COR-L47 (cell line): ENCODE measurements at regions not wholly inside any gene's neighbourhood (a gene's known extent, or its start where the extent isn't known, plus 50 kb on each side); places are given as distances from the start of the nearest gene placed in this dataset.
"Not testable (repeated sequence)": the region's sequence is repeated elsewhere in the genome, so short reads cannot be mapped to it uniquely, and the experiment has no call there.

Source experiments
- DNase-seq: peaks from one replicate; lab custom pipeline; 2025; lab: John Stamatoyannopoulos, UW

DNA sequence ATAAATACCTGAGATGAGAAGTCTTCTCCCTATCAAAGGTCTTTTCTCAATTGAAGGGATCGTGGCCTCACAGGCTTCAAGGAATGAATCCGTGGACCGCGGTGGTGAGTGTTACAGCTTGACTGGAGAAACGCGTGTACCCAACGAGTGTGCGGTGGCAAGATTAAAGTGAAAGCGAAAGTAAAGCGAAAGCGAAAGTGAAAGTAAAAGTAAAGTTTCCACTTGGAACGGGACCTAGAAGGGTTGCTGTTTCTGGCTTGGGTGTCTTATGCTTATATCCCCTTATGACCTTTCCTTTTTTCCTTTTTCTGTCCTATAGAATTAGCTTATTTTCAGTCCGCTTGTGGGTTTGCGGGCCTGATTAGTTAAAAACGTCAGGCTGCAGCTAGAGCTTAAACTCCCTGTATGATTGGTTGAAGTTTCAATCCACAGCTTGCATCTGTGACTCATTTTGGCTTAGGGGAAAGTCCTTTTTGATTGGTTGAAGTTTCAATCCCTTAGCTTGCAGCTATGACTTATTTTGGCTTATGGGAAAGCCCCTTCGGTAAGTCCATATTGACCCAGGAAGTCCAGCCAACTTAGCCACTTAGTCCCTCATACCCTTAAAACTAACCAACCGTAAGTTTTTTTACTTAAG, 924.3 kb upstream of the CDH10 start:
- DNase-seq: no peak

GRCh38 chr5:25568294-25568693, 923.5 kb upstream of the CDH10 start:
- no peak for DNase-seq

- DNase-seq: no peak
These were observed 923.1 kb upstream of the CDH10 start for GRCh38 chr5:25567881-25568280.

DNA sequence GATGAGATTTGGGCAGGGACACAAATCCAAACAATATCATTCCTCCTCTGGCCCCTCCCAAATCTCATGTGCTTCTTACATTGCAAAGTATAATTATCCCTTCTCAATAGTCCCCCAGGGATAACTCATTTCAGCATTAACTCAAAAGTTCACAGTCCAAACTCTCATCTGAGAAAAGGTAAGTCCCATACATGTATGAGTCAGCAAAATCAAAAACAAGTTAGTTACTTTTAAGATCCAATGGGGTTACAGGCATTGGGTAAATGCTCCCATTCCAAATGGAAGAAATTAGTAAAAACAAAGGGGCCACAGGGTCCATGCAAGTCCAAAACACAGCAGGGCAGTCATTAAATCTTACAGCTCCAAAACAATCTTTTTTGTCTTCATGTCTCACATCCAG, 917.9 kb upstream of the CDH10 start:
- no peak for DNase-seq

DNA sequence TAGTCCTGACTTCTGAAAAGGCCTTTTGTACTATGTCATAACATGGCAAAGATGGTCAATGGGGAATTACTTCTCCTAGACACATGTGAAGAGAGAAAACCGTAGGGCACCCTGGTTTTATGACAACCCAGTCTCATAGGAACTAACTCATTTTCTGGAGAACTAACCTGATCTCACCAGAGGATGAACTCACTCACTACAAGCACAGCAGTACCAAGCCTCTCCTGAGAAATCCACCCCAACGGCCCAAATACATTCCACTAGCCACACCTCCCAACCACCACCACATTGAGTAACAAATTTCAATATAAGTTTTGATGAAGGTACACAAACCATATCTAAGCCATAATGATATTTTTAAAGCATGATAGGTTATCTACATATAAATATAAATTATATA, 909.3 kb upstream of the CDH10 start:
- no peak for DNase-seq

DNA sequence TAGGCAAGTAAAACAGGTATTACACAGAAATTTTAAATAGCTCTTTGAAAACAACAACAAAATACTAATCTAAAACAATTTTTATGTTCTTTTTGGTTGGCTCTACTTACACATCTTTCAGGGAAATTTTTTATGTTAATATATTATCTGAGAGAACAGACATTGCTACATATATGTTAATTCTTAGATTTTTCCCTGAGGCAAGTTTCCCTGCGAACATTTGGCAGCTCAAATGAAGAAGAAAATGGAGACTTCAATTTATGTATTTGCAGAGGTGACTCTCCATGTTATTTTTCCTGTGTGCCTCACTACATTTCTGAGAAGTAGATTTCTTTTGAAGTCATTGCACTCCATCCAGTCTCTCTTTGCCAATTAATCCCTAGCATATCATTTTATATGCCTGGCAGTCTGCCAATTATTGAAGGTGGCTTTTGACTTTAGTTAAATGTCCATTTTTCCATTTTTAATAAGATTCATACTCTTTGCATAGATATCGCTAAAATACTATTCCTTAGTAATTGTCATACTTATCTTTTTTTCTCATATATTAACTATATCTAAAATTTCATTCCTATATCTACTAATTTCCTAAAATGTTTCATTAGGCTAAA, 908.2 kb upstream of the CDH10 start:
- no peak for DNase-seq

DNA sequence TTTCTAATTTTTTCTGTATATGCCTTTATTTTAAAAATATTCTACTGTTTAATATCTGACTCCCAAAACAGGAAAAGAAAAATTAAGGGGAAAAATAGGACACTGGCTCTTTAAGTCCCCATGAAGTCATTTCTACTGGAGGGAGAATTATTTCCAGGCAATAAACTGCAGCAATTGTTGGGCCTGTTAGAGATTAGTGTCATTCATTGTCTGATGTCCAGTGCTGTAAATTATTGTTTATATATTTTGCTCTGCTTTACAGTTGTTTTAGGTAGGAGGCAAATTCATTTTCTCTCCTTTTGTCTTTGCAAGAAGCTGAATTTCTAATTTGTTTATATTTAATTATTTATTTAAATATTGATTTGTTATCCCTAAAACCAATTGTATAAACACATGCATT, 906.0 kb upstream of the CDH10 start:
- DNase-seq: peak; percentile 22

DNA sequence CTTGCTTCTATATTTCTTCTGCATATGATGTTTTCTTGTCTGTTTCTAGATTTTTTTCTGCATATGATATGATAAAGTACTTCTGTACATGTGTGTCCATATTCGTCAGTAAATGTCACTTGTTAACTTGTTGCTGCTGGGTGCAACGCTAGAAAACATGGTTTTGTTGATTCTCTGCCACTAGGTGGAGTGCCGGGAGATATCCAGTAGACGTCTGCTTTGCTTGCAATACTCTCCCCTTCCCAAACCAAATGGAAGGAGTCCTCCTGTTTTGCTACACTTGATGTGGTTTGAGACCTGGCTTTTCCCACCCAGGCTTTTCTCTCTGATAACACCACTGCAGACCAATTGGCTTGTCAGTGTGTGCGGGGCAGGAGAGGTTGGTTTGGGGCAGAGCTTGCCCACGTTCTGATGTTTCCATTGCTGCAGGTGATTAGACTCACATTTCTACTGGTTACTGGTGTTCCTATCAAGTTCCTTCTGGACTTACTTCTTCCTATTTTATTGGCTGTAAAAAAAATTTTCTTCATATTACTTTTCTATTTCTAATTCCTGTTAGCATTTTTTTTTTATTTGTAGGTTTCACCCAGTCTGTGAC, 900.0 kb upstream of the CDH10 start:
- DNase-seq: no peak

DNA sequence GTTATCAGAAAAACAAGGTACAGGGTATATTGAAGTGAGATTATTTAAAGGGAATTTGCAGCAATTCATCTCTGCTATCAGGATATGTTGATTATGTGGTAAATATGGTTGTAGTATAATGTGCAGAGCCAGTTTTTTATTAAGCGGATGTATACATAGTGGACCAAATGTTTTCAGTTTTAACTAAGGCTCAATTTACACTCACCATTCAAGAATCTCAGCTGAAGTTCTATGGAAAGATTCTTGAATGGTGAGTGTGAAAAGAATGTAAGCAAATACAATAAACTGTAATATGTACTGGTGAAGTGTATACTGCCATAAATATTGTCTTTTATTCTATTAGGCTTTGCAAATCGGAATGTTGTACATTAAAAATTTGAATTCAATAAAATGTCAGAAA, 895.9 kb upstream of the CDH10 start:
- DNase-seq: no peak

DNA sequence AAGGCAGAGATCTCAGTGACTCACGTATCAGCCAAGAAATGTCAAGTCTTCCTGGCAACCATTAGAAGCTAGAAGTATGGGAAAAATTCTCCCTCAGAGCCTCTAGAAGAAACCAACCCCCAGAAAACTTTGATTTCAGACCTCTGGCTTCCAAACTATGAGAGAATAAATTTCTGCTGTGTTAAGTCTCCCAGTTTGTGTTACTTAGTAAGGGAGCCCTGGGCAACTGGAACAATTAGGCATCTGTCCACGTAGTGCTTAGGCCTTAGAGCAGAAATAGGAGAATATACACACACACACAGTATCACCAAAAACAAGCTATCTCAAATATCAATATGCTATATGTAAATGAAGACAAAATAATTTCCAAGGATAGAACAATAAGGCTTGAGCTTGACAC, 894.8 kb upstream of the CDH10 start:
- no peak for DNase-seq

DNA sequence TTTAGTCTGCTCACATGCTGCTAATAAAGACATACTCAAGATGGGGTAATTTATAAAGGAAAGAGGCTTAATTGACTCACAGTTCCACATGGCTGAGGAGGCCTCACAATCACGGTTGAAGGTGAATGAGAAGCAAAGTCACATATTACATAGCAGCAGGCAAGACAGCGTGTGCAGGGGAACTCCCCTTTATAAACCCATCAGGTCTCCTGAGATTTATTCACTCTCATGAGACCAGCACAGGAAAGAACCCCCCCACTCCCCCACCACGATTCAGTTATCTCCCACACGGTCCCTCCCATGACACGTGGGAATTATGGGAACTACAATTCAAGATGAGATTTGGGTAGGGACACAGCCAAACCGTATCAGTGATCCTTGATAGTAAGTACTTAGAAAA, 891.7 kb upstream of the CDH10 start:
- DNase-seq: not testable (repeated sequence)

DNA sequence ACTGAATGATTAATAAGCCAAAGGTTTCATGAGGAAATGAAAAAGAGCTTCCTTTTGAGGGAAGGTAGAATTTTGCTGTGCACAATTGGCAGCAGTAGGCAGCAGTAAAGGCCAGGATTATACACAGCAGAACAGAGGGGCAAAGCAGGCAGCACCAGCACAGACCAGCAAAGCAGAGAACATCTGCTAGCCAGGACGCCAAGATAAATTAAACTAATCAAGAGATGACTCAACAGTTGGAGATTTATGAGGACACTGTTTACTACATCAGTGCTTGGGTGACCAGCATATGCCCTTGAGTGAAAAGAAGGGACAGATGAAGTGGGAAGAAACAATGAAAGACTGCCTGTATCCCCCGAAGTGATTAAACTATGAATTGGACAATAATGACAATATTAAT, 871.4 kb upstream of the CDH10 start:
- no peak for DNase-seq

- no peak for DNase-seq
These were observed 870.7 kb upstream of the CDH10 start for GRCh38 chr5:25515525-25515924.

DNA sequence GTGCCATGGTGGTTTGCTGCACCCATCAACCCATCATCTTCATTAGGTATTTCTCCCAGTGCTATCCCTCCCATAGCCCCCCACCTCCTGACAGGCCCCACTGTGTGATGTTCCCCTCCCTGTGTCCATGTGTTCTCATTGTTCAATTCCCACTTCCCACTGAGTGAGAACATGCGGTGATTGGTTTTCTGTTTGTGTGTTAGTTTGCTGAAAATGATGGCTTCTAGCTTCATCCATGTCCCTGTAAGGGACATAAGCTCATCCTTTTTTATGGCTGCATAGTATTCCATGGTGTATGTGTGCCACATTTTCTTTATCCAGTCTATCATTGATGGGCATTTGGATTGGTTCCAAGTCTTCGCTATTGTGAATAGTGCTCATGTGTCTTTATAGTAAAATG, 865.9 kb upstream of the CDH10 start:
- DNase-seq: not testable (repeated sequence)

- not testable (repeated sequence) for DNase-seq
These were observed 863.2 kb upstream of the CDH10 start for GRCh38 chr5:25508011-25508410.

DNA sequence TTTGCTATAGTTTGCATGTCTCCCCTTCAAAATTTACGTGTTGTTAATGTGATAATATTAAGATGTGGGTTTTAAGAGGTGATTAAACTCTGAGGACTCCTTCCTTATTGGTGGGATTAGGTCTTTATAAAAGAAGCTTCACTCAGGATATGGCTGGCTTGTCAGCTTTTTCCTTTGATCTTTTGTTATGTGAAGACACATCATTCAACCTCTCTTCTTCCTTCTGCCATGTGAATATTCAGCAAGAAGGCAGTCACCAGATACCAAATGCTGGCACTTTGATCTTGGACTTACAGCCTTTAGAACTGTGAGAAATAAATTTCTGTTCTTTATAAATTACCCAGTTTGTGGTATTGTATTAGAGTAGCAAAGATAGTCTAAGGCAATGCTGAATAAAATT, 855.9 kb upstream of the CDH10 start:
- no peak for DNase-seq

DNA sequence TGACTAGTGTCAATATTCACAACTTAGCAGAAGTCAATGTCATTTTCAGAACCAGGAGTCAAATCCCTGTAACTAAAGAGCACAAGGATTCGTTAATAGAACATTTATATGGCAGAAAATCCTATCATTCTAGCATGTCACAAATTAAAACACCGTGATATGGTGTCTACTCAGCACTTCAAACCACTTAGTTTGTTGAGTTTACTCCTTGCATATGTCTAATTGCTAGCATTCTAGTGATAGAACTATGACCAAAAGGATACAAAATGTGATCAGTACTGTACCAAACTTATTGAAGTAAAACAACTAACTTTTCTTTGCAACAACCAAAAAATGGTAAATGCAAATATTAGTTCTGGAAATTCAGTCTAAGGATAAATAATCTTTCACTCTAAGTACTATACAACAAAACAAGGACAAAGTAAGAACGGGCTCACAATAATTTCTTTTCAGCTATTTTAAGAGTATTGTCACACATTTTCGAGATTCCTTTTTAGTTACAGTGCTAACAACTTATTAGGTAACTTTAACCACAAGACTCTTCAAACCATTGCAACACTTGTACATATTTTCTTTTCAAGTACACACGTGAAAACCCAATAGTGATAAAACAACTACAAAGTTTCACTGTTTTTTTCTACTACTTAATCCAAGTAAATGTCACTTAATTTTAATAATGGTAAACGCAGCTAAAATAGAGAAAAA, 845.2 kb upstream of the CDH10 start:
- no peak for DNase-seq

GRCh38 chr5:25488119-25488518, 843.3 kb upstream of the CDH10 start:
- no peak for DNase-seq

GRCh38 chr5:25484391-25484790, 839.6 kb upstream of the CDH10 start:
- no peak for DNase-seq

DNA sequence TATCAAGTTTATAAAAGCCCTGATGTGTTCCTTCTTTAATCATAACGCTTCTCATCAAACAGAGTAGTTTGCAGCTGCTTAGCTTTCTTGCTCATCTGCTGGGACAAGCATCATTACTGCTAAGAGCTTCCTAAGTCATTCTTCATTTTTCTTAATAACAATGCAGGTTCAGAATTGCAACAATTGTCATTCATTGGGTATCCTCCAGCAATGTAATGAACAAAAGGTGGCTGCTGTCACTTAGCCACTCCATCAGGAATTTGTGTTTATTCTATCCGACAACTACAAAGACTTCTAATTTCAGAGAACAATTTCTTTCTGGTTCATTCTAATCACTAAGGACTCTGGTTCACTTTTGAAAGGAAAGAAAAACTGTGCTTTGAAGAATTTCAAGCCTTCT, 836.7 kb upstream of the CDH10 start:
- no peak for DNase-seq

DNA sequence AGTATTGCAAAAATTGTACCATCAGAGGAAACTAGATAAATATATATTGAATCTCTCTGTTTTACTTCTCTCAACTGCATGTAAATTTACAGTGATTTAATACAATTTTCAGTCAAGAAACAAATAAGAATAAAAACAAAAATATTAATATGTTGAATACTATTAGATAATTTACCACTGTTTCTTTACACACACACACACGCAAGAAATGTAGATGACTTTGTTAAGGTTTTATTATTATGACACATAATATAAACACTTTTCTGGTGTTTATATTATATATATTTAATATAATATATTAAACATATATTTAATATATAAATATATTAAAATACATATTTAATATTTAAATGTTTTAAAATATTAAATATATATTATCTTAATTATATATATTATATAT, 814.3 kb upstream of the CDH10 start:
- no peak for DNase-seq

GRCh38 chr5:25458628-25459027, 813.9 kb upstream of the CDH10 start:
- DNase-seq: no peak

- no peak for DNase-seq
These were observed 808.7 kb upstream of the CDH10 start for GRCh38 chr5:25453500-25453899.
